SK-N-SH treated with all-trans-retinoic acid at 6 μM for 48 hours (cell line): ENCODE measurements at regions not wholly inside any gene's neighbourhood (a gene's known extent, or its start where the extent isn't known, plus 50 kb on each side); places are given as distances from the start of the nearest gene placed in this dataset.

Experiments
- ATAC-seq: fragments of 200-7000 bp; cut with Tn5 transposase; 3 replicates; pipeline ENCODE4 v1.9.1; 2020; ENCODE audit warnings: mild to moderate bottlenecking, moderate library complexity
- ARNTL ChIP-seq: fragments of 450-650 bp; formaldehyde crosslinking; IDR thresholded peaks from 2 replicates; pipeline ENCODE4 v1.5.0; 2020; ENCODE audit warnings: low read depth, mild to moderate bottlenecking, moderate library complexity, borderline replicate concordance
- CSDC2 ChIP-seq: fragments of 250-450 bp; sonication (Bioruptor Pico); IDR thresholded peaks from 2 replicates; pipeline ENCODE4 v1.5.0; 2020; ENCODE audit warnings: mild to moderate bottlenecking, moderate library complexity
- CSRNP3 ChIP-seq: fragments of 250-450 bp; sonication (Bioruptor Pico); IDR thresholded peaks from 2 replicates; pipeline ENCODE4 v1.5.1; 2021; ENCODE audit warnings: mild to moderate bottlenecking, moderate library complexity
- ESRRG ChIP-seq: fragments of 250-450 bp; sonication (Bioruptor Pico); IDR thresholded peaks from 2 replicates; pipeline ENCODE4 v1.6.1; 2021; ENCODE audit warnings: mild to moderate bottlenecking
- GLIS3 ChIP-seq: fragments of 250-450 bp; sonication (Bioruptor Pico); IDR thresholded peaks from 2 replicates; pipeline ENCODE4 v1.5.0; 2020; ENCODE audit warnings: mild to moderate bottlenecking, moderate library complexity
- ISL1 ChIP-seq: fragments of 250-450 bp; sonication (Bioruptor Pico); IDR thresholded peaks from 2 replicates; pipeline ENCODE4 v2.1.2; 2022; ENCODE audit warnings: mild to moderate bottlenecking, moderate library complexity
- OSR1 ChIP-seq: fragments of 250-450 bp; sonication (Bioruptor Pico); IDR thresholded peaks from 2 replicates; pipeline ENCODE4 v1.8.0; 2022; ENCODE audit warnings: moderate library complexity, mild to moderate bottlenecking, inconsistent platforms
- POU6F1 ChIP-seq: fragments of 250-450 bp; sonication (Bioruptor Pico); IDR thresholded peaks from 2 replicates; pipeline ENCODE4 v1.8.0; 2021; ENCODE audit warnings: low read depth, mild to moderate bottlenecking, moderate library complexity, borderline replicate concordance
- PPARA ChIP-seq: fragments of 250-450 bp; sonication (Bioruptor Pico); IDR thresholded peaks from 2 replicates; pipeline ENCODE4 v1.5.0; 2020; ENCODE audit warnings: mild to moderate bottlenecking, borderline replicate concordance
- RARB ChIP-seq: fragments of 250-450 bp; sonication (Bioruptor Pico); IDR thresholded peaks from 2 replicates; pipeline ENCODE4 v1.8.0; 2021; ENCODE audit warnings: mild to moderate bottlenecking, moderate library complexity
- SNAI2 ChIP-seq: fragments of 250-450 bp; sonication (Bioruptor Pico); IDR thresholded peaks from 2 replicates; pipeline ENCODE4 v1.5.0; 2020; ENCODE audit warnings: mild to moderate bottlenecking, moderate library complexity
- TCF4 ChIP-seq: fragments of 250-450 bp; sonication (Bioruptor Pico); IDR thresholded peaks from 2 replicates; pipeline ENCODE4 v1.8.0; 2021; ENCODE audit warnings: mild to moderate bottlenecking, moderate library complexity, borderline replicate concordance
- TOX ChIP-seq: fragments of 250-450 bp; sonication (Bioruptor Pico); IDR thresholded peaks from 2 replicates; pipeline ENCODE4 v1.8.0; 2021; ENCODE audit warnings: mild to moderate bottlenecking, moderate library complexity, borderline replicate concordance
- ZC3H10 ChIP-seq: fragments of 250-450 bp; sonication (Bioruptor Pico); IDR thresholded peaks from 2 replicates; pipeline ENCODE4 v1.5.1; 2021; ENCODE audit warnings: mild to moderate bottlenecking, moderate library complexity
- ZFP3 ChIP-seq: fragments of 250-450 bp; sonication (Bioruptor Pico); IDR thresholded peaks from 2 replicates; pipeline ENCODE4 v1.5.0; 2020; ENCODE audit warnings: mild to moderate bottlenecking, moderate library complexity
- ZFP30 ChIP-seq: fragments of 450-650 bp; formaldehyde crosslinking; IDR thresholded peaks from 2 replicates; pipeline ENCODE4 v1.5.0; 2022; ENCODE audit warnings: mild to moderate bottlenecking, moderate library complexity
- ZNF565 ChIP-seq: fragments of 450-650 bp; formaldehyde crosslinking; conservative IDR thresholded peaks from 2 replicates; pipeline ENCODE4 v1.5.0; 2020; ENCODE audit warnings: low read depth, mild to moderate bottlenecking, moderate library complexity
- ZNF70 ChIP-seq: fragments of 450-650 bp; formaldehyde crosslinking; IDR thresholded peaks from 2 replicates; pipeline ENCODE4 v1.5.0; 2020; ENCODE audit warnings: mild to moderate bottlenecking, moderate library complexity
- ZNF8 ChIP-seq: fragments of 450-650 bp; formaldehyde crosslinking; IDR thresholded peaks from 2 replicates; pipeline ENCODE4 v1.5.0; 2020; ENCODE audit warnings: mild to moderate bottlenecking, moderate library complexity
- TF ChIP-seq, protein P1 (sequence below): fragments of 250-450 bp; sonication (Bioruptor Pico); IDR thresholded peaks from 2 replicates; pipeline ENCODE4 v1.5.1; 2020; ENCODE audit warnings: low read depth, mild to moderate bottlenecking, moderate library complexity
- TF ChIP-seq, protein P2 (sequence below): fragments of 250-450 bp; sonication (Bioruptor Pico); IDR thresholded peaks from 2 replicates; pipeline ENCODE4 v1.5.0; 2020; ENCODE audit warnings: mild to moderate bottlenecking, moderate library complexity

- TF ChIP-seq ZFP3 (CRISPR knock-in tag), result no peak
Measured at GRCh38 chr3:8153800-8154199, 347.8 kb upstream of the LMCD1 start (continued).

GRCh38 chr3:8154617-8155016, 347.0 kb upstream of the LMCD1 start:
- no peak for ATAC-seq
- no peak for TF ChIP-seq CSRNP3 (CRISPR knock-in tag)

- TF ChIP-seq ZNF565 (CRISPR knock-in tag) (no peak), TCF4 (CRISPR knock-in tag) (no peak), ZFP30 (no peak), GLIS3 (CRISPR knock-in tag) (no peak), PPARA (CRISPR knock-in tag) (no peak)
- TF ChIP-seq, all 23 proteins: peak for 0
- ATAC-seq, result no peak
Measured at GRCh38 chr3:8156138-8156537, 345.5 kb upstream of the LMCD1 start.

DNA sequence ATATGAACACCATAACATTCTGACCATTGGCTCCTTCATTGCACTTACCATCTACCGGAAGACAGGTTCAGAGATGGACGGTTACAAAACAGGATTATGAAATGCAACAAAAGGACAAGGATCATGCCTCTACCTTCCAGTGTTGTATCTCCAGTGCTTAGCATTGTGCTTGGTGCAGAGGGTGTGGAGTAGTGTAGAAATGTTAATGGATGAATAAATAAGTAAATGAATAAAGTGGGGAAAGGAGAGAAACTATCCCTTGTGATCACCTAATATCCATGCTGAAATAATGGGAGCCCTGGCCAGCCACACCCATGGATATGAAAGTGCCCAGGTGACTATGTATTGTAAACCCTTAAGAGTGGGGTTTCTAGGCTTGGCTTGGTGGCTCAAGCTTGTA, 344.8 kb upstream of the LMCD1 start:
- ATAC-seq, result no peak
- no peak for TF ChIP-seq OSR1 (CRISPR knock-in tag)
- no peak for TF ChIP-seq CSDC2 (CRISPR knock-in tag)
- no peak for TF ChIP-seq CSRNP3 (CRISPR knock-in tag)
- no peak for TF ChIP-seq ZC3H10 (CRISPR knock-in tag)
- no peak for TF ChIP-seq ZNF8 (CRISPR knock-in tag)
- TF ChIP-seq ZNF565 (CRISPR knock-in tag), result no peak
- TF ChIP-seq POU6F1 (CRISPR knock-in tag), result no peak
- no peak for TF ChIP-seq PPARA (CRISPR knock-in tag)
- TF ChIP-seq, protein P1, sequence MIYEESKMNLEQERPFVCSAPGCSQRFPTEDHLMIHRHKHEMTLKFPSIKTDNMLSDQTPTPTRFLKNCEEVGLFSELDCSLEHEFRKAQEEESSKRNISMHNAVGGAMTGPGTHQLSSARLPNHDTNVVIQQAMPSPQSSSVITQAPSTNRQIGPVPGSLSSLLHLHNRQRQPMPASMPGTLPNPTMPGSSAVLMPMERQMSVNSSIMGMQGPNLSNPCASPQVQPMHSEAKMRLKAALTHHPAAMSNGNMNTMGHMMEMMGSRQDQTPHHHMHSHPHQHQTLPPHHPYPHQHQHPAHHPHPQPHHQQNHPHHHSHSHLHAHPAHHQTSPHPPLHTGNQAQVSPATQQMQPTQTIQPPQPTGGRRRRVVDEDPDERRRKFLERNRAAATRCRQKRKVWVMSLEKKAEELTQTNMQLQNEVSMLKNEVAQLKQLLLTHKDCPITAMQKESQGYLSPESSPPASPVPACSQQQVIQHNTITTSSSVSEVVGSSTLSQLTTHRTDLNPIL (CRISPR knock-in tag), result no peak
- TF ChIP-seq ESRRG, result no peak
- no peak for TF ChIP-seq ZFP3 (CRISPR knock-in tag)

DNA sequence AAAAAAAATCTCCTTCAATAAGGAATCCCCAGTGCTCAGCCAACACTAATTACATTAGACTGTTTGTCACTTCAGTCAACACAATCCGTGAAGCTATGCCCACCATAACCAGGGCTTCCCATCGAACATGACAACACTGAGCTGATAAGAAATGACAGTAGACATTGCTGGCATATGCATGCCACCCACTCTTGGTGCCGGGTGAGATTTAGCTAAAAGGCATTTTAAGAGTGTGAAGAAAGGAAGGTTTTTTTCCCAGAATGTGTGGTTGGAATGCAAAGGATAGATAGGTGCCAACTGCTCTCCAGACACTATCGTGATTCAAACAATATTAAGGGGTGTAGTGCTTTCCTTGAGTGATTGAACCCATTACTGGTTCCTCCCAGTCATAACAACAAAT, 344.0 kb upstream of the LMCD1 start:
- TF ChIP-seq ZNF8 (CRISPR knock-in tag) (no peak), CSRNP3 (CRISPR knock-in tag) (no peak)
- ATAC-seq, result no peak

- ATAC-seq, result no peak
- TF ChIP-seq GLIS3 (CRISPR knock-in tag) (no peak), OSR1 (CRISPR knock-in tag) (no peak), ZC3H10 (CRISPR knock-in tag) (no peak), TCF4 (CRISPR knock-in tag) (no peak), POU6F1 (CRISPR knock-in tag) (no peak), ZNF70 (CRISPR knock-in tag) (no peak), ZFP30 (no peak), ARNTL (no peak), ISL1 (no peak), TOX (CRISPR knock-in tag) (no peak), RARB (CRISPR knock-in tag) (no peak), SNAI2 (CRISPR knock-in tag) (no peak)
- TF ChIP-seq, protein P2, sequence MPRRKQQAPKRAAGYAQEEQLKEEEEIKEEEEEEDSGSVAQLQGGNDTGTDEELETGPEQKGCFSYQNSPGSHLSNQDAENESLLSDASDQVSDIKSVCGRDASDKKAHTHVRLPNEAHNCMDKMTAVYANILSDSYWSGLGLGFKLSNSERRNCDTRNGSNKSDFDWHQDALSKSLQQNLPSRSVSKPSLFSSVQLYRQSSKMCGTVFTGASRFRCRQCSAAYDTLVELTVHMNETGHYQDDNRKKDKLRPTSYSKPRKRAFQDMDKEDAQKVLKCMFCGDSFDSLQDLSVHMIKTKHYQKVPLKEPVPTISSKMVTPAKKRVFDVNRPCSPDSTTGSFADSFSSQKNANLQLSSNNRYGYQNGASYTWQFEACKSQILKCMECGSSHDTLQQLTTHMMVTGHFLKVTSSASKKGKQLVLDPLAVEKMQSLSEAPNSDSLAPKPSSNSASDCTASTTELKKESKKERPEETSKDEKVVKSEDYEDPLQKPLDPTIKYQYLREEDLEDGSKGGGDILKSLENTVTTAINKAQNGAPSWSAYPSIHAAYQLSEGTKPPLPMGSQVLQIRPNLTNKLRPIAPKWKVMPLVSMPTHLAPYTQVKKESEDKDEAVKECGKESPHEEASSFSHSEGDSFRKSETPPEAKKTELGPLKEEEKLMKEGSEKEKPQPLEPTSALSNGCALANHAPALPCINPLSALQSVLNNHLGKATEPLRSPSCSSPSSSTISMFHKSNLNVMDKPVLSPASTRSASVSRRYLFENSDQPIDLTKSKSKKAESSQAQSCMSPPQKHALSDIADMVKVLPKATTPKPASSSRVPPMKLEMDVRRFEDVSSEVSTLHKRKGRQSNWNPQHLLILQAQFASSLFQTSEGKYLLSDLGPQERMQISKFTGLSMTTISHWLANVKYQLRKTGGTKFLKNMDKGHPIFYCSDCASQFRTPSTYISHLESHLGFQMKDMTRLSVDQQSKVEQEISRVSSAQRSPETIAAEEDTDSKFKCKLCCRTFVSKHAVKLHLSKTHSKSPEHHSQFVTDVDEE (CRISPR knock-in tag), result no peak
Measured at GRCh38 chr3:8164145-8164544, 337.5 kb upstream of the LMCD1 start.
